ENCODE measurements at regions not wholly inside any gene's neighbourhood (a gene's known extent, or its start where the extent isn't known, plus 50 kb on each side); places are given as distances from the start of the nearest gene placed in this dataset.
A peak's percentile ranks its signal among the peaks of the same experiment; 100 is the strongest.

DNA sequence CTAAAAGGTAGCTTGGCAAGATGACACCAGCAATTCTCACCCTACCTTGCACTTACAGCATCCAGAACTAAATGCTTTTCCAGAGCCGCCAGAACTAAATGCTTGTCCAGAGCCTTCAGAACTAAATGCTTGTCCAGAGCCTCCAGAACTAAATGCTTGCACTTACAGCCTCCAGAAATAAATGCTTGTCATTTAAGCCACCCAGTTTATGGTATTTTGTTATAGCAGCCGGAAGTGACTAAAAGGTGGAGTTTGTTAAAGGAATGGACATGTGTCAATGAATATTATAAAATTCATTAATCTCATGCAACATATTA lies 133.5 kb downstream of the GPX5 start:
- Histone ChIP-seq H3K4me1 (peaks cover 0 to 24% (median 10%) of the 10 kb centered on the region in 4 donors), H3K9me3 (no peaks in the 10 kb centered on the region), H3K4me3 (peak overlapping the region in 3 of 4 donors; percentile 29 to 44 (median 36)), H3K27me3 (peaks cover 0 to 78% (median 37%) of the 10 kb centered on the region in 3 donors), H3K36me3 (no peaks in the 10 kb centered on the region), H3K27ac (no peak overlapping the region)
- TF ChIP-seq, protein P1, sequence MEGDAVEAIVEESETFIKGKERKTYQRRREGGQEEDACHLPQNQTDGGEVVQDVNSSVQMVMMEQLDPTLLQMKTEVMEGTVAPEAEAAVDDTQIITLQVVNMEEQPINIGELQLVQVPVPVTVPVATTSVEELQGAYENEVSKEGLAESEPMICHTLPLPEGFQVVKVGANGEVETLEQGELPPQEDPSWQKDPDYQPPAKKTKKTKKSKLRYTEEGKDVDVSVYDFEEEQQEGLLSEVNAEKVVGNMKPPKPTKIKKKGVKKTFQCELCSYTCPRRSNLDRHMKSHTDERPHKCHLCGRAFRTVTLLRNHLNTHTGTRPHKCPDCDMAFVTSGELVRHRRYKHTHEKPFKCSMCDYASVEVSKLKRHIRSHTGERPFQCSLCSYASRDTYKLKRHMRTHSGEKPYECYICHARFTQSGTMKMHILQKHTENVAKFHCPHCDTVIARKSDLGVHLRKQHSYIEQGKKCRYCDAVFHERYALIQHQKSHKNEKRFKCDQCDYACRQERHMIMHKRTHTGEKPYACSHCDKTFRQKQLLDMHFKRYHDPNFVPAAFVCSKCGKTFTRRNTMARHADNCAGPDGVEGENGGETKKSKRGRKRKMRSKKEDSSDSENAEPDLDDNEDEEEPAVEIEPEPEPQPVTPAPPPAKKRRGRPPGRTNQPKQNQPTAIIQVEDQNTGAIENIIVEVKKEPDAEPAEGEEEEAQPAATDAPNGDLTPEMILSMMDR (IDR thresholded peaks at IDR 0.05), result no peak
- TF ChIP-seq POLR2A (IDR thresholded peaks at IDR 0.05) (no peak), POLR2AphosphoS5 (IDR thresholded peaks at IDR 0.05) (no peak), EP300 (IDR thresholded peaks at IDR 0.05) (no peak)
- no peak for DNase-seq
- intact Hi-C loops (cut with DNase I; ENCODE audit: low total_unique reads), result no loop called here
- 43 to 52% (median 46%) methylated on average over 2 of the region's 2 CpGs for WGBS, 5 donors

DNA sequence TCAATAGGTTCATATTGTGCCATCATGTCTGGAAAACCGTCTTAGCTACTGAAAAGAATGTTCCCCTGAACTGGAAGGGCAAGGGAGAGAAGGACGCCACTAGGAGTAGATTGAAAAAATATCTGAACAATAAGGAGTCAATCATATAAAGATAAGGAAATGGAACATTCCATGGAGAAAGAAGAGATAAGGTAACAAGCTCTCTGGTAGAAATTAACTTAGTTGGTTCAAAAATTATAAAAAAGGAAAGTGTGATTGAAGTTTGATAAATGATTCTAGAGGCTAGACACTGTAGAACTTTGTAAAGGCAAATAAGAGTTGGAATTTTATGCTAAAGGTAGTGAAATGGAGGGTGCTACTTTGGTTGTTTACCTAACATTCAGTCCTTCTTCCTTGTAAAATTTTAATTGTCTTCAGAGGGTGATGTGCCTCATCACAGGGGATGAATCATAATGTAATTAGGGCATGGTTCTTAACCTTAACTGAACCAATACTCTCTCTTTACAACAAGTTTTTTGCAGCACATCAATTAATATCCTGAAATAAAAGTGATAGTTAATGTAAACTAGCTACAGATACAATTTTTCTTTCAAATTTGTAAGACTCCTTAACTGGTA lies 135.5 kb downstream of the GPX5 start:
- Histone ChIP-seq H3K36me3 (no peaks in the 10 kb centered on the region), H3K4me3 (no peak overlapping the region), H3K27me3 (peaks cover 0 to 66% (median 29%) of the 10 kb centered on the region in 3 donors), H3K4me1 (peaks cover 0 to 24% (median 10%) of the 10 kb centered on the region in 4 donors), H3K9me3 (no peaks in the 10 kb centered on the region), H3K27ac (no peak overlapping the region)
- intact Hi-C loops (cut with DNase I; ENCODE audit: low total_unique reads), result no loop called here
- no peak for TF ChIP-seq POLR2A (IDR thresholded peaks at IDR 0.05)
- TF ChIP-seq, protein P1 (IDR thresholded peaks at IDR 0.05), result no peak
- TF ChIP-seq EP300 (IDR thresholded peaks at IDR 0.05), result no peak
- no peak for TF ChIP-seq POLR2AphosphoS5 (IDR thresholded peaks at IDR 0.05)
- 26 to 50% (median 36%) methylated on average over 2 of the region's 2 CpGs for WGBS, 5 donors
- no peak for DNase-seq

DNA sequence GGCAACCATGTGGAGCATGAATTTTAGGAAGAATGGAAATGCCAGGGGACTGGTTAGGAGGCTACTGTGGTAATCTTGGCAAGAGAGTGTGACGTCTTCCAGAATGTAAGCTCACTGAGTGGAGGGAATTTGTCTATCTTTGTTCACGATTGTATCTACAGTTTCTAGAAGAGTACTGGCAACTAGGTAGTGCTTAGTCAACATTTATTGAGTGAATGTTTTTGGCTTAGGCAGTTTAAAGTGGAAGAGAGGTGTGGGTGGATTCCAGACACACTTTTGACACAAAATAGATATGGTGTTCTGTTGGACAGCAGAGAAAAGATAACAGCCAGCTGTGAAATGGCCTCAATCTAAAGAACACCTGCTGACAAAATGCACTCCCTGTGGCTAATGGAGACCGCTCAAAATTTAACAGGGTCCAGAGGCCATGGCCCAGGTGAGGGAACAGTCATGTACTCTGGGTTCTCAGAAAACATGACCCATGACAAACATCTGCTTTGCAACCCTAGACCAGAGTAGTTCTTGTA lies 139.3 kb downstream of the GPX5 start:
- no peak for DNase-seq
- no peaks in the 10 kb centered on the region for H3K36me3 ChIP-seq
- TF ChIP-seq POLR2A (IDR thresholded peaks at IDR 0.05), result no peak
- no peak for TF ChIP-seq POLR2AphosphoS5 (IDR thresholded peaks at IDR 0.05)
- TF ChIP-seq, protein P1 (IDR thresholded peaks at IDR 0.05), result no peak
- TF ChIP-seq EP300 (IDR thresholded peaks at IDR 0.05), result no peak
- H3K27ac ChIP-seq, result no peak overlapping the region
- H3K4me1 ChIP-seq, result no peaks in the 10 kb centered on the region
- no peaks in the 10 kb centered on the region for H3K9me3 ChIP-seq
- H3K4me3 ChIP-seq, result no peak overlapping the region
- WGBS, 5 donors, result 88 to 93% (median 92%) methylated on average over 3 of the region's 3 CpGs
- peaks cover 0 to 38% (median 4%) of the 10 kb centered on the region in 3 donors for H3K27me3 ChIP-seq
- intact Hi-C loops (cut with DNase I; ENCODE audit: low total_unique reads), result no loop called here

DNA sequence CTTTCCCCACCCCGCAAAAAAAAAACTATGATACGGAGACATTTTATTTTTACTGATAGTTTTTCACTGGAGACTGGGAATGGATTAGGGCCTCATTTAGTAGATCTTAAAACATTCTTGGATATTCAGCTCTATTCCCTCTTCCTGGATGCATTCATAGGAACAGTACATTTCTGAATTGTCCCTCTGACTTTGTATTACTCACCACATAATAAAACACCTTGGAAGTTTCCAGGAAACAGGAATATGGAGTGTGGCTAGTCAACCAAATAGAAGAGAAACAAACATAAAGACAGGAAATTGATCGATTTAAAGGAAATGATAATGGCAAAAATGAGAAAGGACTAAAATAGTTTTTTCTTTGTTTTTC lies 147.7 kb downstream of the GPX5 start:
- 58 to 66% (median 63%) methylated on average over 3 of the region's 3 CpGs for WGBS, 5 donors
- Histone ChIP-seq H3K4me3 (no peak overlapping the region), H3K27ac (no peak overlapping the region), H3K27me3 (peaks cover 0 to 80% (median 31%) of the 10 kb centered on the region in 3 donors), H3K9me3 (no peaks in the 10 kb centered on the region), H3K4me1 (peaks cover 0 to 12% (median 8%) of the 10 kb centered on the region in 4 donors), H3K36me3 (no peaks in the 10 kb centered on the region)
- no peak for DNase-seq
- intact Hi-C loops (cut with DNase I; ENCODE audit: low total_unique reads), result no loop called here
- TF ChIP-seq, protein P1 (IDR thresholded peaks at IDR 0.05), result no peak
- no peak for TF ChIP-seq POLR2AphosphoS5 (IDR thresholded peaks at IDR 0.05)

Measured in stomach (tissue), 8 donors.